WTC11 (cell line): ENCODE measurements at regions not wholly inside any gene's neighbourhood (a gene's known extent, or its start where the extent isn't known, plus 50 kb on each side); places are given as distances from the start of the nearest gene placed in this dataset.

Experiments
- ATAC-seq: fragments of 200-7000 bp; cut with Tn5 transposase; 2 replicates; pipeline ENCODE4 v1.10.0; 2021; ENCODE audit warnings: mild to moderate bottlenecking, moderate library complexity
- CTCF ChIA-PET: fragments of 300-600 bp; sonication (Branson Sonifier 250); formaldehyde crosslinking; loops from one replicate; lab custom pipeline; 2021; ENCODE audit warnings: antibody characterized with exemption; lab: Charles Lee
- POLR2A ChIA-PET: fragments of 350-600 bp; sonication (Branson Sonifier 250); formaldehyde crosslinking; loops from one replicate; lab custom pipeline; 2021; ENCODE audit warnings: antibody characterized with exemption; lab: Charles Lee
- DNase-seq: peaks from one replicate; pipeline ENCODE4 v3.0.0; 2021; ENCODE audit warnings: low spot score
- H3K27ac Mint-ChIP-seq: 2 replicates; pipeline ENCODE4 v1.8.0; 2021; ENCODE audit warnings: mixed read lengths
- H3K27me3 Mint-ChIP-seq: 2 replicates; pipeline ENCODE4 v1.8.0; 2021; ENCODE audit warnings: low read depth, mild to moderate bottlenecking, moderate library complexity, mixed read lengths
- H3K36me3 Mint-ChIP-seq: 2 replicates; pipeline ENCODE4 v1.8.0; 2021; ENCODE audit warnings: mixed read lengths
- H3K4me1 Mint-ChIP-seq: 2 replicates; pipeline ENCODE4 v1.8.0; 2022; ENCODE audit warnings: mixed read lengths
- H3K4me3 Mint-ChIP-seq: 2 replicates; pipeline ENCODE4 v1.8.0; 2021; ENCODE audit warnings: mild to moderate bottlenecking, moderate library complexity, mixed read lengths
- H3K9me3 Mint-ChIP-seq: 2 replicates; pipeline ENCODE4 v1.8.0; 2021; ENCODE audit warnings: mixed read lengths
- ATF2 ChIP-seq: sonication (generic); formaldehyde crosslinking; IDR thresholded peaks from 2 replicates; pipeline ENCODE4 v1.8.1; 2022; ENCODE audit warnings: low read depth, missing genetic modification reagents, borderline replicate concordance
- CREM ChIP-seq: sonication (generic); formaldehyde crosslinking; IDR thresholded peaks from 2 replicates; pipeline ENCODE4 v1.8.1; 2022; ENCODE audit warnings: mild to moderate bottlenecking, missing genetic modification reagents, moderate library complexity
- E2F4 ChIP-seq: sonication (generic); formaldehyde crosslinking; IDR thresholded peaks from 2 replicates; pipeline ENCODE4 v1.8.1; 2022; ENCODE audit warnings: low read depth, mild to moderate bottlenecking, moderate library complexity, missing genetic modification reagents, borderline replicate concordance
- IRF1 ChIP-seq: sonication (generic); formaldehyde crosslinking; IDR thresholded peaks from 2 replicates; pipeline ENCODE4 v1.8.0; 2023; ENCODE audit warnings: missing genetic modification reagents
- JAZF1 ChIP-seq: fragments of 250-450 bp; sonication (Bioruptor Pico); IDR thresholded peaks from 2 replicates; pipeline ENCODE4 v1.9.0; 2021; ENCODE audit warnings: moderate library complexity, mild to moderate bottlenecking, inconsistent platforms
- MLX ChIP-seq: sonication (generic); formaldehyde crosslinking; IDR thresholded peaks from 2 replicates; pipeline ENCODE4 v1.8.1; 2023; ENCODE audit warnings: mild to moderate bottlenecking, missing genetic modification reagents, moderate library complexity
- NFE2L1 ChIP-seq: sonication (generic); formaldehyde crosslinking; IDR thresholded peaks from 2 replicates; pipeline ENCODE4 v1.8.1; 2023; ENCODE audit warnings: missing genetic modification reagents
- PRDM15 ChIP-seq: sonication (generic); formaldehyde crosslinking; IDR thresholded peaks from 2 replicates; pipeline ENCODE4 v1.8.0; 2022; ENCODE audit warnings: missing genetic modification reagents
- RELA ChIP-seq: sonication (generic); formaldehyde crosslinking; IDR thresholded peaks from 2 replicates; pipeline ENCODE4 v1.8.1; 2022; ENCODE audit warnings: missing genetic modification reagents, mild to moderate bottlenecking, borderline replicate concordance
- TP53 ChIP-seq: sonication (generic); formaldehyde crosslinking; IDR thresholded peaks from 2 replicates; pipeline ENCODE4 v1.8.1; 2023; ENCODE audit warnings: mild to moderate bottlenecking, missing genetic modification reagents
- USF1 ChIP-seq: sonication (generic); formaldehyde crosslinking; IDR thresholded peaks from 2 replicates; pipeline ENCODE4 v1.8.0; 2022; ENCODE audit warnings: mild to moderate bottlenecking, missing genetic modification reagents
- USF2 ChIP-seq: sonication (generic); formaldehyde crosslinking; IDR thresholded peaks from 2 replicates; pipeline ENCODE4 v1.8.1; 2023; ENCODE audit warnings: mild to moderate bottlenecking, missing genetic modification reagents, moderate library complexity
- ZNF138 ChIP-seq: sonication (generic); formaldehyde crosslinking; conservative IDR thresholded peaks from 2 replicates; pipeline ENCODE4 v1.8.1; 2022; ENCODE audit warnings: mild to moderate bottlenecking, moderate library complexity, missing genetic modification reagents
- ZNF423 ChIP-seq: fragments of 250-450 bp; sonication (Bioruptor Pico); IDR thresholded peaks from 2 replicates; pipeline ENCODE4 v2.1.2; 2022; ENCODE audit warnings: mild to moderate bottlenecking, moderate library complexity
- ZNF512 ChIP-seq: sonication (generic); formaldehyde crosslinking; IDR thresholded peaks from 2 replicates; pipeline ENCODE4 v1.8.1; 2022; ENCODE audit warnings: missing genetic modification reagents, borderline replicate concordance
- ZNF532 ChIP-seq: fragments of 250-450 bp; sonication (Bioruptor Pico); IDR thresholded peaks from 2 replicates; pipeline ENCODE4 v1.9.0; 2021; ENCODE audit warnings: mild to moderate bottlenecking, borderline replicate concordance
- ZNF671 ChIP-seq: fragments of 250-450 bp; sonication (Bioruptor Pico); IDR thresholded peaks from 2 replicates; pipeline ENCODE4 v1.8.0; 2021; ENCODE audit warnings: mild to moderate bottlenecking

GRCh38 chr5:108562205-108562454, 180.2 kb upstream of the FBXL17 start (continued):
- TF ChIP-seq PRDM15 (CRISPR knock-in tag): no peak
- TF ChIP-seq ATF2 (CRISPR knock-in tag): no peak
- no peak for TF ChIP-seq NFE2L1 (CRISPR knock-in tag)
- no peak for TF ChIP-seq ZNF138 (CRISPR knock-in tag)
- TF ChIP-seq ZNF512: no peak
- no peak for TF ChIP-seq JAZF1 (CRISPR knock-in tag)
- TF ChIP-seq E2F4 (CRISPR knock-in tag): no peak

- Mint-ChIP-seq H3K4me3 (no peak overlapping the region), H3K4me1 (peaks cover 53% of the 10 kb centered on the region), H3K36me3 (peaks cover 43% of the 10 kb centered on the region), H3K27me3 (no peaks in the 10 kb centered on the region), H3K9me3 (peaks cover 46% of the 10 kb centered on the region), H3K27ac (peak overlapping the region; percentile 78)
- no peak for DNase-seq
- ChIA-PET CTCF (no interaction called here), POLR2A (no interaction called here)
- peak; percentile 88 for ATAC-seq
- TF ChIP-seq ZNF423 (CRISPR knock-in tag) (0 out of 2 replicates have a peak, but pooled peaks have one; percentile 9), USF2 (CRISPR knock-in tag) (peak; percentile 42), USF1 (CRISPR knock-in tag) (peak; percentile 30; the same call in 1 of the 2 replicates), RELA (no peak)
Measured at GRCh38 chr5:108561416-108562204, 179.7 kb upstream of the FBXL17 start.

- Mint-ChIP-seq H3K4me1 (peaks cover 61% of the 10 kb centered on the region), H3K27me3 (no peaks in the 10 kb centered on the region), H3K27ac (peak overlapping the region; percentile 34; the same call in 1 of the 2 replicates), H3K9me3 (peaks cover 41% of the 10 kb centered on the region), H3K36me3 (peaks cover 35% of the 10 kb centered on the region), H3K4me3 (no peak overlapping the region)
- ATAC-seq (no peak), DNase-seq (no peak)
- CTCF ChIA-PET: no interaction called here
- POLR2A ChIA-PET: no interaction called here
- TF ChIP-seq CREM: no peak
- TF ChIP-seq TP53 (CRISPR knock-in tag): no peak
- no peak for TF ChIP-seq ZNF532 (CRISPR knock-in tag)
- no peak for TF ChIP-seq IRF1 (CRISPR knock-in tag)
- no peak for TF ChIP-seq MLX
- no peak for TF ChIP-seq ZNF671
Measured at GRCh38 chr5:108560581-108560980, 178.7 kb upstream of the FBXL17 start.
